ENCODE measurements at regions not wholly inside any gene's neighbourhood (a gene's known extent, or its start where the extent isn't known, plus 50 kb on each side); places are given as distances from the start of the nearest gene placed in this dataset.

DNA sequence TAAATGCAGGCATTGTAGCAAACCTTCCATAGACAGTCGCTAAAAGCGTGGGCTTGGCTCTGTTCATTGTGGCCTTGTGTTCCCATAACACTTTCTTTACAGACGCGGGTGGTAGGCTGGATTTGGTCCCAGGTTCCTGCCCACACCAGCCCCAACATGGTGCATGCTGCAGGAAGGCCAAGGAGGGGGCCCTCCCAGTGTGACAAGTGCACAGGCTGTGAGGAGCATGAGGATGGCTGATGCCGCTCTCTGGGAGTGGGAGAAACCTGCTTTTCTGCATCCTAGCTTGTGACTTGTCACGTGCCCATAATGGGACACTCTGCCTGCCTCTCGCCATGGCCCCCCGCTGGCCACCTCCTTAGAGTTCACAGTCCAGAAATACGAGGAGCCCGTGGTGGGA lies 161.8 kb upstream of the B3GAT1 start:
- no peak overlapping the region for H3K4me3 ChIP-seq
- TF ChIP-seq CTCF (IDR thresholded peaks at IDR 0.05) (no peak), POLR2AphosphoS5 (IDR thresholded peaks at IDR 0.05) (no peak), POLR2A (IDR thresholded peaks at IDR 0.05) (no peak), EP300 (IDR thresholded peaks at IDR 0.05) (no peak)
- H3K27ac ChIP-seq, result no peak overlapping the region
- WGBS, 2 donors, result 63 to 77% methylated on average over 10 of the region's 10 CpGs
- H3K36me3 ChIP-seq, result no peaks in the 10 kb centered on the region
- H3K9me3 ChIP-seq, result no peaks in the 10 kb centered on the region
- DNase-seq (no peak), ATAC-seq (ENCODE audit: low FRiP score in 2 of 2) (no peak)
- H3K27me3 ChIP-seq, result no peaks in the 10 kb centered on the region
- H3K4me1 ChIP-seq, result no peaks in the 10 kb centered on the region

DNA sequence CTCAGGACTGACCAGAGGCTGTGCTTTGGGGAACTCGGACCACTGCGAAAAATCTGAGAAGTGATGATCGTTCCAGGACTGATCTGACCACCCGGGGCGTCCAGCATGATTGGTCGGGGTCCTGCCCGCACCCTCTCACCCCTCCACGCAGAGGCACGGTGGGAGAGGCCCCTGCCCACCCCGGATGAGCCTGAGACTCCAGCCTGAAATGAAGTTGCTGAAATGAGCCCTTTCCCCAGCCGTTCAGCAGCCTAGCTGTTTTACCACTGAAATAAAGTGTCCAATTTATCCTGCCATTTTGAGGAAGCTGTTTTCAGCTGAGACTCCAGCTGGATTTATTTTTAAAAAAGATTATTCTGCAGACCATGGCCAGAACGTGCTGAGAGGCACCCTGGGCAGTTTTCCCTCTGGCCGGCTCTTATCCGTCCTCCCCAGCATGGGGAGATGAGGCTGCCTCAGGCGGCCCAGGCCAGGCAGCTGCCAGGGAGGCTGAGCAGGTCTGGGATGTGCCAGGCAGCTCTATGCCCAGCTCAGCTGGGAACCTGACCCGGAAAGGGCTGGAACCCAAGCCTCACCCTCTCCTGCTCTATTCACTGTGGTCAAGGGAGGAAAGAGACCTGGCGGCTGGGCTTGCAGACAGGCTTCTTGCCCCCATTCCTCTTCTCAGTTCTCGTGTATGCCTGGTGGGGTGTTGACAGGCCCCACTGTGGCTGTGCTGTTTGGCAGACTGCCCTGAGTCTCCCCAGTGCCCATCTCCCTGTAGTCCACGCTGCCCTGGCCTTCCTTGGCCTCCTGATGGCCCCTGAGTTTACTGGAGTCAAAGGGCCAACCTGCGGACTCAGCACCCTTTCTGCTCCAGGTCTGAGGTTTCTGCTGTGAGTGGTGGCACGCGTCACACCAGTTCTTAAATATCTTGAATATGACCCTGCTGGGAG lies 161.0 kb upstream of the B3GAT1 start:
- ATAC-seq (ENCODE audit: low FRiP score in 2 of 2) (peak in 1 of 2 donors; percentile 4), DNase-seq (no peak)
- Histone ChIP-seq H3K27me3 (no peaks in the 10 kb centered on the region), H3K4me1 (no peaks in the 10 kb centered on the region), H3K4me3 (no peak overlapping the region), H3K36me3 (no peaks in the 10 kb centered on the region), H3K27ac (no peak overlapping the region), H3K9me3 (no peaks in the 10 kb centered on the region)
- TF ChIP-seq EP300 (IDR thresholded peaks at IDR 0.05), result no peak
- TF ChIP-seq CTCF (IDR thresholded peaks at IDR 0.05), result no peak
- no peak for TF ChIP-seq POLR2A (IDR thresholded peaks at IDR 0.05)
- no peak for TF ChIP-seq POLR2AphosphoS5 (IDR thresholded peaks at IDR 0.05)
- WGBS, 2 donors, result 77 to 83% methylated on average over 11 to 20 of the region's 22 CpGs

- H3K36me3 ChIP-seq, result no peaks in the 10 kb centered on the region
- H3K27me3 ChIP-seq, result no peaks in the 10 kb centered on the region
- no peak overlapping the region for H3K4me3 ChIP-seq
- no peak for DNase-seq
- no peaks in the 10 kb centered on the region for H3K9me3 ChIP-seq
- no peaks in the 10 kb centered on the region for H3K4me1 ChIP-seq
- TF ChIP-seq POLR2AphosphoS5 (IDR thresholded peaks at IDR 0.05), result no peak
- no peak for TF ChIP-seq CTCF (IDR thresholded peaks at IDR 0.05)
- TF ChIP-seq POLR2A (IDR thresholded peaks at IDR 0.05), result no peak
- no peak for TF ChIP-seq EP300 (IDR thresholded peaks at IDR 0.05)
- no peak overlapping the region for H3K27ac ChIP-seq
- no peak for ATAC-seq (ENCODE audit: low FRiP score in 2 of 2)
- 87 to 88% methylated on average over 3 of the region's 3 CpGs for WGBS, 2 donors
Observed at GRCh38 chr11:134571301-134571700, 159.3 kb upstream of the B3GAT1 start.

- 65 to 70% methylated on average over 6 of the region's 6 CpGs for WGBS, 2 donors
- no peak for ATAC-seq (ENCODE audit: low FRiP score in 2 of 2)
Observed at GRCh38 chr11:134569195-134569594, 157.2 kb upstream of the B3GAT1 start.

More at GRCh38 chr11:134569195-134569594, 157.2 kb upstream of the B3GAT1 start:
- Histone ChIP-seq H3K27ac (no peak overlapping the region), H3K9me3 (no peaks in the 10 kb centered on the region), H3K27me3 (no peaks in the 10 kb centered on the region), H3K36me3 (no peaks in the 10 kb centered on the region), H3K4me1 (no peaks in the 10 kb centered on the region), H3K4me3 (no peak overlapping the region)
- no peak for TF ChIP-seq POLR2A (IDR thresholded peaks at IDR 0.05)
- no peak for TF ChIP-seq CTCF (IDR thresholded peaks at IDR 0.05)
- no peak for TF ChIP-seq POLR2AphosphoS5 (IDR thresholded peaks at IDR 0.05)
- no peak for TF ChIP-seq EP300 (IDR thresholded peaks at IDR 0.05)
- no peak for DNase-seq
